ENCODE measurements at regions not wholly inside any gene's neighbourhood (a gene's known extent, or its start where the extent isn't known, plus 50 kb on each side); places are given as distances from the start of the nearest gene placed in this dataset.

GRCh38 chr15:69797615-69798014, 300.1 kb downstream of the TLE3 start:
- no peak for TF ChIP-seq EZH2 (IDR thresholded peaks at IDR 0.05; ENCODE audit: low read length, missing control alignments)
- no peak for TF ChIP-seq CTCF (conservative IDR thresholded peaks at IDR 0.05 in 1 of 2, IDR thresholded peaks at IDR 0.05 in 1 of 2; ENCODE audit: low read depth in 1 of 2, low read length in 2 of 2)
- Histone ChIP-seq H3K4me3 (replicated peaks in 1 of 4; ENCODE audit: control extremely low read depth in 1 of 4, insufficient read depth in 1 of 4, low read depth in 3 of 4, low read length in 4 of 4) (no peak overlapping the region), H3K36me3 (ENCODE audit: control insufficient read depth, insufficient read depth, low read length) (no peaks in the 10 kb centered on the region), H3K4me1 (ENCODE audit: control insufficient read depth, extremely low read depth, insufficient read depth, low read length) (peaks cover 8% of the 10 kb centered on the region), H2AFZ (ENCODE audit: low read length) (no peak overlapping the region), H3K4me2 (ENCODE audit: extremely low read depth, insufficient read depth, low read length) (no peak overlapping the region), H3K79me2 (ENCODE audit: control insufficient read depth, insufficient read depth, low read length) (no peaks in the 10 kb centered on the region), H3K9ac (ENCODE audit: insufficient read depth, low read length) (no peak overlapping the region), H3K9me3 (ENCODE audit: control insufficient read depth, insufficient read depth, low read depth, low read length) (no peaks in the 10 kb centered on the region), H4K20me1 (ENCODE audit: control insufficient read depth, extremely low read depth, insufficient read depth, low read length) (no peaks in the 10 kb centered on the region), H3K27ac (ENCODE audit: insufficient read depth, low read length) (no peak overlapping the region), H3K27me3 (ENCODE audit: control insufficient read depth, insufficient read depth, low read length) (no peaks in the 10 kb centered on the region)
- DNase-seq (ENCODE audit: low read depth in 2 of 2), result no peak

GRCh38 chr15:69798481-69799250, 299.1 kb downstream of the TLE3 start:
- no peak overlapping the region for H2AFZ ChIP-seq (ENCODE audit: low read length)
- TF ChIP-seq EZH2 (IDR thresholded peaks at IDR 0.05; ENCODE audit: low read length, missing control alignments) (no peak), CTCF (conservative IDR thresholded peaks at IDR 0.05 in 1 of 2, IDR thresholded peaks at IDR 0.05 in 1 of 2; ENCODE audit: low read depth in 1 of 2, low read length in 2 of 2) (no peak)
- H3K9ac ChIP-seq (ENCODE audit: insufficient read depth, low read length), result no peak overlapping the region
- H3K27ac ChIP-seq (ENCODE audit: insufficient read depth, low read length), result no peak overlapping the region
- H3K4me3 ChIP-seq (replicated peaks in 1 of 4; ENCODE audit: control extremely low read depth in 1 of 4, insufficient read depth in 1 of 4, low read depth in 3 of 4, low read length in 4 of 4), result no peak overlapping the region
- H3K9me3 ChIP-seq (ENCODE audit: control insufficient read depth, insufficient read depth, low read depth, low read length), result no peaks in the 10 kb centered on the region
- H3K4me2 ChIP-seq (ENCODE audit: extremely low read depth, insufficient read depth, low read length), result no peak overlapping the region
- no peaks in the 10 kb centered on the region for H3K36me3 ChIP-seq (ENCODE audit: control insufficient read depth, insufficient read depth, low read length)
- H3K4me1 ChIP-seq (ENCODE audit: control insufficient read depth, extremely low read depth, insufficient read depth, low read length), result peaks cover 8% of the 10 kb centered on the region
- no peaks in the 10 kb centered on the region for H3K27me3 ChIP-seq (ENCODE audit: control insufficient read depth, insufficient read depth, low read length)
- no peaks in the 10 kb centered on the region for H4K20me1 ChIP-seq (ENCODE audit: control insufficient read depth, extremely low read depth, insufficient read depth, low read length)
- DNase-seq (ENCODE audit: low read depth in 2 of 2), result peak in 1 of 2 donors; percentile 69
- H3K79me2 ChIP-seq (ENCODE audit: control insufficient read depth, insufficient read depth, low read length), result no peaks in the 10 kb centered on the region

GRCh38 chr15:69801144-69801543, 296.6 kb downstream of the TLE3 start:
- Histone ChIP-seq H3K27me3 (ENCODE audit: control insufficient read depth, insufficient read depth, low read length) (no peaks in the 10 kb centered on the region), H3K36me3 (ENCODE audit: control insufficient read depth, insufficient read depth, low read length) (no peaks in the 10 kb centered on the region), H3K4me1 (ENCODE audit: control insufficient read depth, extremely low read depth, insufficient read depth, low read length) (no peaks in the 10 kb centered on the region), H3K9ac (ENCODE audit: insufficient read depth, low read length) (no peak overlapping the region), H3K79me2 (ENCODE audit: control insufficient read depth, insufficient read depth, low read length) (no peaks in the 10 kb centered on the region), H3K27ac (ENCODE audit: insufficient read depth, low read length) (no peak overlapping the region), H3K4me2 (ENCODE audit: extremely low read depth, insufficient read depth, low read length) (no peak overlapping the region), H4K20me1 (ENCODE audit: control insufficient read depth, extremely low read depth, insufficient read depth, low read length) (no peaks in the 10 kb centered on the region), H3K9me3 (ENCODE audit: control insufficient read depth, insufficient read depth, low read depth, low read length) (no peaks in the 10 kb centered on the region), H3K4me3 (replicated peaks in 1 of 4; ENCODE audit: control extremely low read depth in 1 of 4, insufficient read depth in 1 of 4, low read depth in 3 of 4, low read length in 4 of 4) (no peak overlapping the region), H2AFZ (ENCODE audit: low read length) (no peak overlapping the region)
- no peak for TF ChIP-seq EZH2 (IDR thresholded peaks at IDR 0.05; ENCODE audit: low read length, missing control alignments)
- TF ChIP-seq CTCF (conservative IDR thresholded peaks at IDR 0.05 in 1 of 2, IDR thresholded peaks at IDR 0.05 in 1 of 2; ENCODE audit: low read depth in 1 of 2, low read length in 2 of 2), result no peak
- DNase-seq (ENCODE audit: low read depth in 2 of 2), result no peak
